ENCODE measurements at regions not wholly inside any gene's neighbourhood (a gene's known extent, or its start where the extent isn't known, plus 50 kb on each side); places are given as distances from the start of the nearest gene placed in this dataset.

DNA sequence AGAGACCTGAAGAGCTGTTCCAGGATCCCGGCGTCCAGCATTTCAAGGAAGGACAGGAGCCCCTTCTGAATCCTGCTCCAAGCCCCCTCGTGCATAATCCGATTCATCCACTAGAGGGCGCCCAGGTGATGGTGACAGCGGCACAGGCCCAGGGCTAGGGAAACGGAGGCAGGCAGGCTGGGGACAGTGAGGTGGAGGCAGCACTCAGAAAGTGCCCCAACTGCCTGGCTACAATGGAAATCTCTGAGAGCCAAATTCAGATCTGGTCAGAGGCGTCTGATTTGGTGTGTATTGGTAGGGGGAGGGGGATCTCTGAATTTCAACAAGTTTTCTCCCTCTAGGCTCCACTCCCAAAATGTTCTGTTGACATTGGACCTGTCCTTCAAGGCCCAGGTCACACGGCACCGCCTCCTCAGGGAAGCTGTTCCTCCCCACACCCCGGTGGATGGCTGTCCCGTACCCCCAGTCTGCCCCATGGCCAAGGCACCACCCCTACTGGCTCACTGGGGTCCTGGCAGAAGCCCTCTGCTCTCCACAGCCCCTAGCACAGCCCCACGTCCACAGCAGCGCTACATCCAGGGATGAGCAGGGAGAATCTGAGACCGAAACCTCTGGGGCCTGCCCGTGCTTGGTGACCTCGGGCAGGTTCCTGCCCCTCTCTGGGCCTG is 142.9 kb downstream of the CRYBB2 start:
- peaks cover 10% of the 10 kb centered on the region for H3K36me3 ChIP-seq (ENCODE audit: insufficient read depth, low read length)
- no peaks in the 10 kb centered on the region for H3K4me1 ChIP-seq (ENCODE audit: control insufficient read depth, insufficient read depth, low read length)
- H3K9ac ChIP-seq (ENCODE audit: low read depth, low read length): no peak overlapping the region
- no peak overlapping the region for H3K4me2 ChIP-seq (ENCODE audit: low read length)
- no peak overlapping the region for H3K4me3 ChIP-seq (ENCODE audit: low read length)
- no peaks in the 10 kb centered on the region for H3K27me3 ChIP-seq (ENCODE audit: control insufficient read depth, insufficient read depth, low read length)
- no peaks in the 10 kb centered on the region for H3K9me3 ChIP-seq (replicated peaks; ENCODE audit: low read length)

GRCh38 chr22:25362883-25363240 is 143.4 kb downstream of the CRYBB2 start:
- Histone ChIP-seq H3K36me3 (ENCODE audit: insufficient read depth, low read length) (peaks cover 10% of the 10 kb centered on the region), H3K4me1 (ENCODE audit: control insufficient read depth, insufficient read depth, low read length) (peaks cover 1% of the 10 kb centered on the region), H3K9me3 (replicated peaks; ENCODE audit: low read length) (no peaks in the 10 kb centered on the region), H3K4me3 (ENCODE audit: low read length) (no peak overlapping the region), H3K9ac (ENCODE audit: low read depth, low read length) (no peak overlapping the region), H3K4me2 (ENCODE audit: low read length) (no peak overlapping the region), H3K27me3 (ENCODE audit: control insufficient read depth, insufficient read depth, low read length) (no peaks in the 10 kb centered on the region)

- H3K27me3 ChIP-seq (ENCODE audit: control insufficient read depth, insufficient read depth, low read length): no peaks in the 10 kb centered on the region
- no peaks in the 10 kb centered on the region for H3K9me3 ChIP-seq (replicated peaks; ENCODE audit: low read length)
- H3K4me3 ChIP-seq (ENCODE audit: low read length): no peak overlapping the region
- H3K4me1 ChIP-seq (ENCODE audit: control insufficient read depth, insufficient read depth, low read length): peaks cover 8% of the 10 kb centered on the region
- H3K9ac ChIP-seq (ENCODE audit: low read depth, low read length): no peak overlapping the region
- H3K36me3 ChIP-seq (ENCODE audit: insufficient read depth, low read length): peaks cover 10% of the 10 kb centered on the region
- no peak overlapping the region for H3K4me2 ChIP-seq (ENCODE audit: low read length)
Observed at GRCh38 chr22:25363474-25363873, 144.0 kb downstream of the CRYBB2 start.

- Histone ChIP-seq H3K4me3 (ENCODE audit: low read length) (no peak overlapping the region), H3K9ac (ENCODE audit: low read depth, low read length) (no peak overlapping the region), H3K4me1 (ENCODE audit: control insufficient read depth, insufficient read depth, low read length) (peaks cover 10% of the 10 kb centered on the region), H3K36me3 (ENCODE audit: insufficient read depth, low read length) (peaks cover 8% of the 10 kb centered on the region), H3K4me2 (ENCODE audit: low read length) (no peak overlapping the region), H3K9me3 (replicated peaks; ENCODE audit: low read length) (no peaks in the 10 kb centered on the region), H3K27me3 (ENCODE audit: control insufficient read depth, insufficient read depth, low read length) (no peaks in the 10 kb centered on the region)
Observed at GRCh38 chr22:25364281-25364680, 144.8 kb downstream of the CRYBB2 start.

- Histone ChIP-seq H3K4me2 (ENCODE audit: low read length) (no peak overlapping the region), H3K27me3 (ENCODE audit: control insufficient read depth, insufficient read depth, low read length) (no peaks in the 10 kb centered on the region), H3K9ac (ENCODE audit: low read depth, low read length) (no peak overlapping the region), H3K4me3 (ENCODE audit: low read length) (no peak overlapping the region), H3K36me3 (ENCODE audit: insufficient read depth, low read length) (peaks cover 3% of the 10 kb centered on the region), H3K9me3 (replicated peaks; ENCODE audit: low read length) (no peaks in the 10 kb centered on the region), H3K4me1 (ENCODE audit: control insufficient read depth, insufficient read depth, low read length) (peaks cover 10% of the 10 kb centered on the region)
Observed at GRCh38 chr22:25364736-25365241, 145.3 kb downstream of the CRYBB2 start.

- Histone ChIP-seq H3K9me3 (replicated peaks; ENCODE audit: low read length) (no peaks in the 10 kb centered on the region), H3K4me3 (ENCODE audit: low read length) (no peak overlapping the region), H3K9ac (ENCODE audit: low read depth, low read length) (no peak overlapping the region), H3K27me3 (ENCODE audit: control insufficient read depth, insufficient read depth, low read length) (no peaks in the 10 kb centered on the region), H3K4me1 (ENCODE audit: control insufficient read depth, insufficient read depth, low read length) (peaks cover 10% of the 10 kb centered on the region), H3K36me3 (ENCODE audit: insufficient read depth, low read length) (no peaks in the 10 kb centered on the region), H3K4me2 (ENCODE audit: low read length) (no peak overlapping the region)
Observed at GRCh38 chr22:25365491-25366261, 146.2 kb downstream of the CRYBB2 start.

- Histone ChIP-seq H3K4me2 (ENCODE audit: low read length) (no peak overlapping the region), H3K4me3 (ENCODE audit: low read length) (no peak overlapping the region), H3K4me1 (ENCODE audit: control insufficient read depth, insufficient read depth, low read length) (peaks cover 10% of the 10 kb centered on the region), H3K27me3 (ENCODE audit: control insufficient read depth, insufficient read depth, low read length) (no peaks in the 10 kb centered on the region), H3K36me3 (ENCODE audit: insufficient read depth, low read length) (no peaks in the 10 kb centered on the region), H3K9ac (ENCODE audit: low read depth, low read length) (no peak overlapping the region), H3K9me3 (replicated peaks; ENCODE audit: low read length) (no peaks in the 10 kb centered on the region)
Observed at GRCh38 chr22:25366408-25366807, 147.0 kb downstream of the CRYBB2 start.

- Histone ChIP-seq H3K4me2 (ENCODE audit: low read length) (no peak overlapping the region), H3K36me3 (ENCODE audit: insufficient read depth, low read length) (no peaks in the 10 kb centered on the region), H3K4me3 (ENCODE audit: low read length) (no peak overlapping the region), H3K9ac (ENCODE audit: low read depth, low read length) (no peak overlapping the region), H3K27me3 (ENCODE audit: control insufficient read depth, insufficient read depth, low read length) (no peaks in the 10 kb centered on the region), H3K4me1 (ENCODE audit: control insufficient read depth, insufficient read depth, low read length) (peaks cover 10% of the 10 kb centered on the region), H3K9me3 (replicated peaks; ENCODE audit: low read length) (no peaks in the 10 kb centered on the region)
Observed at GRCh38 chr22:25366876-25367466, 147.5 kb downstream of the CRYBB2 start.

- H3K4me2 ChIP-seq (ENCODE audit: low read length): no peak overlapping the region
- no peaks in the 10 kb centered on the region for H3K27me3 ChIP-seq (ENCODE audit: control insufficient read depth, insufficient read depth, low read length)
- peaks cover 3% of the 10 kb centered on the region for H3K36me3 ChIP-seq (ENCODE audit: insufficient read depth, low read length)
- no peaks in the 10 kb centered on the region for H3K9me3 ChIP-seq (replicated peaks; ENCODE audit: low read length)
- no peak overlapping the region for H3K9ac ChIP-seq (ENCODE audit: low read depth, low read length)
- H3K4me1 ChIP-seq (ENCODE audit: control insufficient read depth, insufficient read depth, low read length): peaks cover 10% of the 10 kb centered on the region
- H3K4me3 ChIP-seq (ENCODE audit: low read length): no peak overlapping the region
Observed at GRCh38 chr22:25367756-25368155, 148.3 kb downstream of the CRYBB2 start.

DNA sequence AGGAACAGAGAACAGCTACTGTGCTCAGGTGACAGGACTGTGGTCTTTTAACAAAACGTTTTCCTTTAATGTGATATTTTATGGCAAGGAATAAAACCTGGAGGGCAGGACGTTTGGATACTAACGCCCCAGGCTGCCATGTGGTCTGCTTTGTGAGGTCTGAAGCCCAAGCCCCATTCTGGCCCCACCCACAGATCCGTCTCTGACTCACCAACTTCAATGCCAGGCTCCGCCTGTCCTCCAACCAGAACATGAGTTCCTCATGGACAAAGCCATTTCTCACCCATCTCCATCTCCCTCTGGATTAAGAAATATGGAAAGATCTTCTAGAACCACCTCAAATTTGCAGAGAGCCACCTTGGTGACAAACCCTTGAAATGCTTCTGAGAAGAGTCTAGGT is 148.8 kb downstream of the CRYBB2 start:
- Histone ChIP-seq H3K9ac (ENCODE audit: low read depth, low read length) (no peak overlapping the region), H3K4me1 (ENCODE audit: control insufficient read depth, insufficient read depth, low read length) (peaks cover 10% of the 10 kb centered on the region), H3K27me3 (ENCODE audit: control insufficient read depth, insufficient read depth, low read length) (no peaks in the 10 kb centered on the region), H3K4me2 (ENCODE audit: low read length) (no peak overlapping the region), H3K4me3 (ENCODE audit: low read length) (no peak overlapping the region), H3K9me3 (replicated peaks; ENCODE audit: low read length) (no peaks in the 10 kb centered on the region), H3K36me3 (ENCODE audit: insufficient read depth, low read length) (peaks cover 3% of the 10 kb centered on the region)

DNA sequence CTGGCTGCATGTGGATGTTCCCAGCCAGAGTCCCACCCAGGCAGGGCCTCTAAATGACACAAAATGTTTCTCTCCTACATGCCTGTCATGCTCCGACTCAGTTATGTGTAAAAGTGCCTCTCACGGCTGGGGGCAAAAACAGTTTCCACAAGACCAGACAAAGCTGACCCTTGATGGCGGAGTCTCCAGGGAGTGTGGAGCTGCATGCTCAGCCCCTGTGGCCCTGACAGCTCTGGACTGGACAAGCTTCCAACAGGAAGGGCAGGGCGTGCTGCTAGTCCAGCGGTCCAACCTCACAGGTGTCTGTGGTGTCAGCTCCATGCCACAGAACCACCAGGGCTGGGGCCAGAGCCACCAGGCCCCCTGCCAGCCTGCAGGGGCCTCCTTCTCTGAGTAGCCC is 149.6 kb downstream of the CRYBB2 start:
- H3K27me3 ChIP-seq (ENCODE audit: control insufficient read depth, insufficient read depth, low read length): no peaks in the 10 kb centered on the region
- H3K4me1 ChIP-seq (ENCODE audit: control insufficient read depth, insufficient read depth, low read length): peaks cover 10% of the 10 kb centered on the region
- no peak overlapping the region for H3K4me2 ChIP-seq (ENCODE audit: low read length)
- no peak overlapping the region for H3K9ac ChIP-seq (ENCODE audit: low read depth, low read length)
- no peaks in the 10 kb centered on the region for H3K9me3 ChIP-seq (replicated peaks; ENCODE audit: low read length)
- H3K36me3 ChIP-seq (ENCODE audit: insufficient read depth, low read length): peaks cover 3% of the 10 kb centered on the region
- H3K4me3 ChIP-seq (ENCODE audit: low read length): no peak overlapping the region

Data from skeletal muscle satellite cell (primary cell).